ENCODE measurements at regions not wholly inside any gene's neighbourhood (a gene's known extent, or its start where the extent isn't known, plus 50 kb on each side); places are given as distances from the start of the nearest gene placed in this dataset.

DNA sequence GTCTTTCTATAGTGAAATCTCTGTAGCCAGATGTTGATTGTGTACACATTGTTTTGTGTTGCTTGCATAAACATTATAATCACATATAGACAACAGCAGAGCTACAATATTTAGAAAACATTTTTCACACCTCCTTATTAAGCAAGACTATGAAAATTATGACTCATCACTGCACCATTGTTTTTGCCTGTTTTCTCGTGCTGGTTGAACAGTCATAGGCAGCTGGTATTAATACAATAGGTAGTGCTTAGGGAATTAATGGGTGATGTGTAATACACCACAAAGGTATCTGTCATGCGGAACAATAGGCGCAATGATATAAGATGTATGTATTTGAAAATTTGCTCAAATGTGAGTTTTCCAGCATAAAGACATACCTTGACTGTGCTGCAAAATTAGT lies 449.3 kb downstream of the FOXG1 start:
- TF ChIP-seq MAZ (IDR thresholded peaks at IDR 0.05; ENCODE audit: borderline replicate concordance, low read depth, low read length) = no peak
- TF ChIP-seq FOS (IDR thresholded peaks at IDR 0.05; ENCODE audit: low read depth, low read length) = 0 out of 2 replicates have a peak, but pooled peaks have one; percentile 27
- H3K18ac ChIP-seq (ENCODE audit: low read depth, low read length) = no peak overlapping the region
- no peaks in the 10 kb centered on the region for H3K79me1 ChIP-seq (ENCODE audit: low read depth in 1 of 2, low read length in 2 of 2)
- in situ Hi-C loops (cut with MboI; ENCODE audit: low sequenced_read_pairs) = no loop called here
- H2BK15ac ChIP-seq (ENCODE audit: low read depth, low read length) = no peak overlapping the region
- intact Hi-C loops (cut with micrococcal nuclease) = loop anchor here (5.0 kb wide), 1 partner anchor 246 kb away; no protein-coding TSS in a partner anchor
- WGBS, 2 experiments (ENCODE audit: extremely low coverage in 2 of 2, insufficient read length in 1 of 2) = no CpG with 5 or more reads among the region's 3 CpGs
- H3K36me3 ChIP-seq (ENCODE audit: control insufficient read depth, insufficient read depth, low read length) = no peaks in the 10 kb centered on the region
- H2AK5ac ChIP-seq (ENCODE audit: low read depth, low read length) = no peak overlapping the region
- no peak overlapping the region for H4K8ac ChIP-seq (ENCODE audit: low read depth in 2 of 2, low read length in 2 of 2)
- H3K9me3 ChIP-seq (ENCODE audit: control insufficient read depth, insufficient read depth, low read length) = no peaks in the 10 kb centered on the region
- H3K4ac ChIP-seq (ENCODE audit: low read depth, low read length) = no peak overlapping the region
- H3K23ac ChIP-seq (ENCODE audit: low read depth, low read length) = no peak overlapping the region
- no peaks in the 10 kb centered on the region for H3K9me1 ChIP-seq (ENCODE audit: insufficient read depth, low read length)
- no peaks in the 10 kb centered on the region for H3K27me3 ChIP-seq (ENCODE audit: control insufficient read depth, insufficient read depth, low read length)
- no peak for DNase-seq
- H4K5ac ChIP-seq (ENCODE audit: low read depth, low read length) = no peak overlapping the region
- H2AK9ac ChIP-seq (replicated peaks; ENCODE audit: low read depth, low read length, poor library complexity) = no peak overlapping the region
- no peak overlapping the region for H3K9ac ChIP-seq (ENCODE audit: low read depth, low read length)
- BruUV-seq (replicated peaks) = no TSS peak
- ATAC-seq (ENCODE audit: low read depth) = no peak
- no peak overlapping the region for H2BK20ac ChIP-seq (ENCODE audit: low read depth, low read length)
- CTCF ChIA-PET = no interaction called here
- H3K4me3 ChIP-seq (ENCODE audit: insufficient read depth, low read depth, low read length) = no peak overlapping the region
- H2BK5ac ChIP-seq (ENCODE audit: low read depth, low read length, poor library complexity, severe bottlenecking) = no peak overlapping the region
- H3K56ac ChIP-seq (ENCODE audit: extremely low read depth, insufficient read depth, low read length) = no peak overlapping the region
- H4K20me1 ChIP-seq (ENCODE audit: insufficient read depth, low read length) = no peaks in the 10 kb centered on the region
- H2AFZ ChIP-seq (replicated peaks; ENCODE audit: low read length, poor library complexity) = no peak overlapping the region
- H3K27ac ChIP-seq (ENCODE audit: insufficient read depth, low read length) = no peak overlapping the region
- H2BK120ac ChIP-seq (ENCODE audit: low read depth, low read length) = no peak overlapping the region
- dilution Hi-C loops (cut with HindIII; ENCODE audit: low sequenced_read_pairs, unreplicated experiment) = no loop called here
- no peak overlapping the region for H3K4me2 ChIP-seq (ENCODE audit: low read depth, low read length)
- H3K14ac ChIP-seq (replicated peaks; ENCODE audit: low read depth, low read length) = no peak overlapping the region
- POLR2A ChIA-PET (ENCODE audit: unreplicated experiment) = no interaction called here
- H3K4me1 ChIP-seq (ENCODE audit: control insufficient read depth, insufficient read depth, low read length) = no peaks in the 10 kb centered on the region
- H4K91ac ChIP-seq (ENCODE audit: insufficient read depth, low read depth, low read length) = no peak overlapping the region

Data from IMR-90 (cell line).